Liver (tissue), 3 donors: ENCODE measurements at regions not wholly inside any gene's neighbourhood (a gene's known extent, or its start where the extent isn't known, plus 50 kb on each side); places are given as distances from the start of the nearest gene placed in this dataset.

ENCODE experiments used
- GABPA ChIP-seq, 2 donors: IDR thresholded peaks in 1 of 2; conservative IDR thresholded peaks in 1 of 2; 2 replicates each; pipeline ENCODE4 v1.6.1; 2016; ENCODE audit warnings: antibody characterized with exemption in 2 of 2, mild to moderate bottlenecking in 1 of 2, moderate library complexity in 1 of 2
- HNF4A ChIP-seq, 2 donors: conservative IDR thresholded peaks; 2 replicates each; pipeline ENCODE4 v1.6.1; 2016; ENCODE audit warnings: antibody characterized with exemption in 2 of 2, mild to moderate bottlenecking in 2 of 2
- NR2F2 ChIP-seq: IDR thresholded peaks from 2 replicates; pipeline ENCODE4 v1.6.1; 2016; ENCODE audit warnings: antibody characterized with exemption
- RAD21 ChIP-seq, 2 donors: IDR thresholded peaks; 2 replicates each; pipeline ENCODE4 v1.6.1; 2016; ENCODE audit warnings: antibody characterized with exemption in 2 of 2, mild to moderate bottlenecking in 2 of 2
- TAF1 ChIP-seq: conservative IDR thresholded peaks from 2 replicates; pipeline ENCODE4 v1.6.1; 2016; ENCODE audit warnings: antibody characterized with exemption, mild to moderate bottlenecking
- TF ChIP-seq, protein P1 (sequence below): IDR thresholded peaks from 2 replicates; pipeline ENCODE4 v1.6.1; 2016; ENCODE audit warnings: antibody characterized with exemption
- TF ChIP-seq, protein P2 (sequence below): fragments of 150-350 bp; IDR thresholded peaks from 2 replicates; pipeline ENCODE4 v1.5.1; 2017; ENCODE audit warnings: improper control_type of control experiment, low read depth, low read length; ENCODE audit not compliant: missing input control
- TF ChIP-seq, protein P3 (sequence below): IDR thresholded peaks from 2 replicates; pipeline ENCODE4 v1.6.1; 2016; ENCODE audit warnings: antibody characterized with exemption
- donor health status: healthy.
- donor health status: healthy.

DNA sequence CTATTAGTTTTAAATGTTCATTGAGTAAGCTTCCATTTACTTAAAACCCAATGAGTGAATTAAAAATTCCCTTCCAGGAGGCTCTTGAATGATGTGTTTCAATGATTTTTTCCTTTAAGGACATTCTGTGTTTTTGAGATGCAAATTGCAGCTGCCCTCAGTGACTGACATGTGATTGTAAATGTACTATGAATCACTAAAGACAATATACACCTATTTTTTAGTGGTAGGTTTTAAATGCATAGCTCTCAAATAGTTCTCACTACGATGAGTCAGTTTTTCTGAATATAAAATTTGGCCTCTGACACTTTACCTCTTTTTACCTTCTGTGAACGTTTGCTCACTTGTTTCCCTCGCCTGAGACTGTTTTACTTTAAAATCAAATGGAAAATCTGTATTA lies 204.7 kb downstream of the BARHL2 start:
- no peak for TF ChIP-seq NR2F2
- TF ChIP-seq RAD21 (IDR thresholded peaks at IDR 0.05) = no peak
- no peak for TF ChIP-seq TAF1
- TF ChIP-seq, protein P1, sequence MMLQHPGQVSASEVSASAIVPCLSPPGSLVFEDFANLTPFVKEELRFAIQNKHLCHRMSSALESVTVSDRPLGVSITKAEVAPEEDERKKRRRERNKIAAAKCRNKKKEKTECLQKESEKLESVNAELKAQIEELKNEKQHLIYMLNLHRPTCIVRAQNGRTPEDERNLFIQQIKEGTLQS = no peak
- TF ChIP-seq, protein P2, sequence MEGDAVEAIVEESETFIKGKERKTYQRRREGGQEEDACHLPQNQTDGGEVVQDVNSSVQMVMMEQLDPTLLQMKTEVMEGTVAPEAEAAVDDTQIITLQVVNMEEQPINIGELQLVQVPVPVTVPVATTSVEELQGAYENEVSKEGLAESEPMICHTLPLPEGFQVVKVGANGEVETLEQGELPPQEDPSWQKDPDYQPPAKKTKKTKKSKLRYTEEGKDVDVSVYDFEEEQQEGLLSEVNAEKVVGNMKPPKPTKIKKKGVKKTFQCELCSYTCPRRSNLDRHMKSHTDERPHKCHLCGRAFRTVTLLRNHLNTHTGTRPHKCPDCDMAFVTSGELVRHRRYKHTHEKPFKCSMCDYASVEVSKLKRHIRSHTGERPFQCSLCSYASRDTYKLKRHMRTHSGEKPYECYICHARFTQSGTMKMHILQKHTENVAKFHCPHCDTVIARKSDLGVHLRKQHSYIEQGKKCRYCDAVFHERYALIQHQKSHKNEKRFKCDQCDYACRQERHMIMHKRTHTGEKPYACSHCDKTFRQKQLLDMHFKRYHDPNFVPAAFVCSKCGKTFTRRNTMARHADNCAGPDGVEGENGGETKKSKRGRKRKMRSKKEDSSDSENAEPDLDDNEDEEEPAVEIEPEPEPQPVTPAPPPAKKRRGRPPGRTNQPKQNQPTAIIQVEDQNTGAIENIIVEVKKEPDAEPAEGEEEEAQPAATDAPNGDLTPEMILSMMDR = no peak
- TF ChIP-seq, protein P3, sequence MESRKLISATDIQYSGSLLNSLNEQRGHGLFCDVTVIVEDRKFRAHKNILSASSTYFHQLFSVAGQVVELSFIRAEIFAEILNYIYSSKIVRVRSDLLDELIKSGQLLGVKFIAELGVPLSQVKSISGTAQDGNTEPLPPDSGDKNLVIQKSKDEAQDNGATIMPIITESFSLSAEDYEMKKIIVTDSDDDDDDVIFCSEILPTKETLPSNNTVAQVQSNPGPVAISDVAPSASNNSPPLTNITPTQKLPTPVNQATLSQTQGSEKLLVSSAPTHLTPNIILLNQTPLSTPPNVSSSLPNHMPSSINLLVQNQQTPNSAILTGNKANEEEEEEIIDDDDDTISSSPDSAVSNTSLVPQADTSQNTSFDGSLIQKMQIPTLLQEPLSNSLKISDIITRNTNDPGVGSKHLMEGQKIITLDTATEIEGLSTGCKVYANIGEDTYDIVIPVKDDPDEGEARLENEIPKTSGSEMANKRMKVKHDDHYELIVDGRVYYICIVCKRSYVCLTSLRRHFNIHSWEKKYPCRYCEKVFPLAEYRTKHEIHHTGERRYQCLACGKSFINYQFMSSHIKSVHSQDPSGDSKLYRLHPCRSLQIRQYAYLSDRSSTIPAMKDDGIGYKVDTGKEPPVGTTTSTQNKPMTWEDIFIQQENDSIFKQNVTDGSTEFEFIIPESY = no peak
- no peak for TF ChIP-seq HNF4A (conservative IDR thresholded peaks at IDR 0.05)
- TF ChIP-seq GABPA (IDR thresholded peaks at IDR 0.05 in 1 of 2, conservative IDR thresholded peaks at IDR 0.05 in 1 of 2) = no peak
